Sigmoid colon (tissue), 4 donors: ENCODE measurements at regions not wholly inside any gene's neighbourhood (a gene's known extent, or its start where the extent isn't known, plus 50 kb on each side); places are given as distances from the start of the nearest gene placed in this dataset.

Experiments
- CTCF ChIP-seq, 4 experiments: fragments of 450-650 bp in 3 of 4; fragments of 200-600 bp in 1 of 4; IDR thresholded peaks; one replicate each; pipeline ENCODE4 v1.5.1; 2016 to 2019; ENCODE audit warnings: antibody characterized with exemption in 4 of 4, mild to moderate bottlenecking in 3 of 4, moderate library complexity in 2 of 4
- EP300 ChIP-seq, 4 donors: sonication (generic); formaldehyde crosslinking; IDR thresholded peaks; one replicate each; pipeline ENCODE4 v1.6.1; 2017; ENCODE audit warnings: antibody characterized with exemption in 4 of 4
- POLR2A ChIP-seq, 2 donors: fragments of 450-650 bp; IDR thresholded peaks; one replicate each; pipeline ENCODE4 v1.6.1; 2016; ENCODE audit warnings: antibody characterized with exemption in 2 of 2, mild to moderate bottlenecking in 2 of 2, moderate library complexity in 2 of 2

- TF ChIP-seq CTCF (IDR thresholded peaks at IDR 0.05) (no peak), POLR2A (IDR thresholded peaks at IDR 0.05) (no peak), EP300 (IDR thresholded peaks at IDR 0.05) (no peak)
Observed at GRCh38 chr4:97396605-97397004, 746.7 kb downstream of the STPG2 start.
